GM23248 (cell line): ENCODE measurements at regions not wholly inside any gene's neighbourhood (a gene's known extent, or its start where the extent isn't known, plus 50 kb on each side); places are given as distances from the start of the nearest gene placed in this dataset.
A peak's percentile ranks its signal among the peaks of the same experiment; 100 is the strongest.

ENCODE experiments used
- DNase-seq: peaks from one replicate; pipeline ENCODE4 v3.0.0-alpha.2; 2015
- H2AFZ ChIP-seq: fragments of 200-600 bp; sonication (generic); 2 replicates; pipeline ENCODE4 v1.6.1; 2016; ENCODE audit warnings: antibody characterized with exemption
- H3F3A ChIP-seq: fragments of 200-600 bp; sonication (generic); 2 replicates; pipeline ENCODE4 v1.6.1; 2016; ENCODE audit warnings: mild to moderate bottlenecking, antibody characterized with exemption, mixed run types; ENCODE audit not compliant: insufficient read depth
- H3K27ac ChIP-seq: fragments of 200-600 bp; sonication (generic); 2 replicates; pipeline ENCODE4 v1.5.1; 2016; ENCODE audit warnings: mild to moderate bottlenecking
- H3K27me3 ChIP-seq: fragments of 200-600 bp; sonication (generic); replicated peaks from 2 replicates; pipeline ENCODE4 v1.6.1; 2016; ENCODE audit warnings: mild to moderate bottlenecking; ENCODE audit not compliant: insufficient read depth
- H3K36me3 ChIP-seq: fragments of 200-600 bp; sonication (generic); 2 replicates; pipeline ENCODE4 v1.6.1; 2016; ENCODE audit warnings: low read depth, mild to moderate bottlenecking
- H3K4me1 ChIP-seq: fragments of 200-600 bp; sonication (generic); 2 replicates; pipeline ENCODE4 v1.6.1; 2016; ENCODE audit warnings: mild to moderate bottlenecking; ENCODE audit not compliant: insufficient read depth
- H3K4me2 ChIP-seq: fragments of 200-600 bp; sonication (generic); one replicate; pipeline ENCODE4 v1.6.1; 2016; ENCODE audit warnings: mild to moderate bottlenecking; ENCODE audit not compliant: unreplicated experiment
- H3K4me3 ChIP-seq: fragments of 200-600 bp; sonication (generic); 2 replicates; pipeline ENCODE4 v1.5.1; 2016; ENCODE audit warnings: mild to moderate bottlenecking
- H3K79me2 ChIP-seq: fragments of 200-600 bp; sonication (generic); 2 replicates; pipeline ENCODE4 v1.6.1; 2016; ENCODE audit warnings: mild to moderate bottlenecking; ENCODE audit not compliant: insufficient read depth
- H3K9ac ChIP-seq: fragments of 200-600 bp; sonication (generic); 2 replicates; pipeline ENCODE4 v1.6.1; 2016; ENCODE audit warnings: mild to moderate bottlenecking
- H3K9me2 ChIP-seq: fragments of 200-600 bp; sonication (generic); 2 replicates; pipeline ENCODE4 v1.6.1; 2016; ENCODE audit warnings: mixed run types, mild to moderate bottlenecking, moderate library complexity; ENCODE audit not compliant: insufficient read depth
- H3K9me3 ChIP-seq: fragments of 200-600 bp; sonication (generic); one replicate; pipeline ENCODE4 v1.6.1; 2017; ENCODE audit warnings: low read depth
- H4K20me1 ChIP-seq: fragments of 200-600 bp; sonication (generic); 2 replicates; pipeline ENCODE4 v1.6.0; 2016; ENCODE audit not compliant: insufficient read depth
- EZH2 ChIP-seq: fragments of 200-600 bp; sonication (generic); IDR thresholded peaks from 2 replicates; pipeline ENCODE4 v1.6.1; 2018; ENCODE audit warnings: antibody characterized with exemption, mild to moderate bottlenecking; ENCODE audit not compliant: insufficient read depth, poor library complexity, severe bottlenecking
- EZH2phosphoT487 ChIP-seq: fragments of 200-600 bp; sonication (generic); IDR thresholded peaks from 2 replicates; pipeline ENCODE4 v1.6.1; 2018; ENCODE audit warnings: antibody characterized with exemption, moderate library complexity, mild to moderate bottlenecking, low read depth; ENCODE audit not compliant: insufficient read depth
- WGBS, 2 experiments: methylation state at CpG; one replicate each; pipeline ENCODE4 v1.1.6; 2015 to 2017; ENCODE audit warnings: low lambda C conversion rate in 2 of 2, low coverage in 1 of 2; ENCODE audit errors: missing lambda C conversion rate in 2 of 2; 5-methylcytosine and 5-hydroxymethylcytosine counted together
- in situ Hi-C: fragments of 300-500 bp; cut with MboI; formaldehyde crosslinking; loops from 2 replicates; pipeline ENCODE4 v1.15.0; 2020

DNA sequence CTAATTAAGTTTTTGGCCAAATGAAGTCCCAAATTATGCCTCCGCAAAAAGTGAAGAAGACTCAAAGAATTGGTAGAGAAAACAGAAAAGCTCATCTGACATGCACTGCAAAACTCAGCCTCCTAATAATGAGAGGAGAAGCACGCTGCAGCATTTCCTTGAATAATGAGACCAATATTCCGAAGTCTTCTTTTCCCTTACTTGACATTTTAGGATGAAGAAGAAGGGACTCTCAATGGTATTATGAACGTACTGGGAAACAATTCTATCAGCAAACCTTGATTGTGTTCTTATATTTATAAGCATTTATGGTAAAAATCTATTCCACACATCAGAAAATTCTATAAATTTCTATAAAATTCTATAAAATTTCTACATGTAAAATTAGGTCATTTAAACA, 733.9 kb upstream of the ACVR2A start:
- peaks cover 26% of the 10 kb centered on the region for H3K4me1 ChIP-seq
- no peaks in the 10 kb centered on the region for H3K9me3 ChIP-seq
- DNase-seq = no peak
- H3K36me3 ChIP-seq = no peaks in the 10 kb centered on the region
- no peaks in the 10 kb centered on the region for H4K20me1 ChIP-seq
- TF ChIP-seq EZH2phosphoT487 (no peak), EZH2 (no peak)
- H3K4me3 ChIP-seq = no peak overlapping the region
- H3K9me2 ChIP-seq = no peaks in the 10 kb centered on the region
- H3K9ac ChIP-seq = no peak overlapping the region
- WGBS, 2 experiments = 54 to 58% methylated on average over 4 of the region's 4 CpGs
- in situ Hi-C loops = no loop called here
- H2AFZ ChIP-seq = no peak overlapping the region
- H3K27ac ChIP-seq = no peak overlapping the region
- H3K79me2 ChIP-seq = no peaks in the 10 kb centered on the region
- 0 out of 2 replicates have a peak, but pooled peaks cover 13% of the 10 kb centered on the region for H3F3A ChIP-seq
- no peak overlapping the region for H3K4me2 ChIP-seq
- no peaks in the 10 kb centered on the region for H3K27me3 ChIP-seq

DNA sequence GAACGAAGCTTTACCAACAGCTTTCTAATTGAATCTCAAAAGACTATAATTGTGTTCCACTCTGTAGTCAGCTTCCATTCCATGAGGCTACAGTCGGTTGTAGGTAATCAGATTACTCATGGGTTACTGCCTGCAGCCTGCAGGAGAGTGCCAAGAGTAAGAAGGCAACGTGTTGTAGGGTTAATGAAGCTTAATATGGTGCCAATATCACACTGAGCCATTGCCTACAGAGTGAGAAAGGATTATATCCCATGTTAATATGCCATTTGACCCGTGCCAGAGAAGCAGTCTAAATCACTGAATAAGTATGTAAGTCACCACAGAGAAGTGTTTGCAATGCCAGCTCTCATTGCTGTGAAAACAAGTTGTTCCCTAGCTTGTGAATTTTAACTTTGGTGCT, 734.5 kb upstream of the ACVR2A start:
- no peak overlapping the region for H3K4me2 ChIP-seq
- H2AFZ ChIP-seq = no peak overlapping the region
- H3K9me3 ChIP-seq = no peaks in the 10 kb centered on the region
- DNase-seq = peak; percentile 57
- no peak overlapping the region for H3K27ac ChIP-seq
- H3K79me2 ChIP-seq = no peaks in the 10 kb centered on the region
- TF ChIP-seq EZH2phosphoT487 (no peak), EZH2 (no peak)
- no peak overlapping the region for H3K9ac ChIP-seq
- in situ Hi-C loops = no loop called here
- H3K4me1 ChIP-seq = peaks cover 26% of the 10 kb centered on the region
- H3K36me3 ChIP-seq = no peaks in the 10 kb centered on the region
- H3K4me3 ChIP-seq = no peak overlapping the region
- whole genome bisulfite sequencing, 2 experiments = 11 to 13% methylated on average over 4 of the region's 4 CpGs
- H3K9me2 ChIP-seq = no peaks in the 10 kb centered on the region
- 0 out of 2 replicates have a peak, but pooled peaks cover 13% of the 10 kb centered on the region for H3F3A ChIP-seq
- no peaks in the 10 kb centered on the region for H4K20me1 ChIP-seq
- no peaks in the 10 kb centered on the region for H3K27me3 ChIP-seq

DNA sequence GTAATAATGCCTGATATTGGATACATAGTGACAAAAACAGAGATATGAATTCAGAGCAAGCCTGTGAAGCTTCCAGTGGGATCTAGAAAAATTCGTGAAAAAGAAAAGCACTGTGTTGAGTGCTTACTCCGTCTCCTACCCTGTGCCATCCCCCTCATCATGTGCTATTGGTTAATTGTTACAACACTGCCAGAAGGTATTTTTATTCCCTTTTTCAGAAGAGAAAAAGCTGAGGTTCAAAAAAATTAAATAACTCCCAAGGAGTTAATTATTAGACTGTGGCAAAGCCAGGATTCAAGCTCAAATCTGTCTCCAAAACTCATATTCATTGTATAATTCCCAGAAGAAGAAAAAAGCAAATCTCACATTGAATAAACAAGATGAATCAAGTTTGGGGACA, 735.5 kb upstream of the ACVR2A start:
- H3K36me3 ChIP-seq = no peaks in the 10 kb centered on the region
- H2AFZ ChIP-seq = no peak overlapping the region
- H3K27ac ChIP-seq = no peak overlapping the region
- H3K9me2 ChIP-seq = no peaks in the 10 kb centered on the region
- DNase-seq = no peak
- no peaks in the 10 kb centered on the region for H3K27me3 ChIP-seq
- H3K79me2 ChIP-seq = no peaks in the 10 kb centered on the region
- H3K9ac ChIP-seq = no peak overlapping the region
- H3K4me2 ChIP-seq = peak overlapping the region; percentile 17
- H3K4me3 ChIP-seq = no peak overlapping the region
- no peaks in the 10 kb centered on the region for H3K9me3 ChIP-seq
- TF ChIP-seq EZH2phosphoT487 (no peak), EZH2 (no peak)
- peaks cover 26% of the 10 kb centered on the region for H3K4me1 ChIP-seq
- 6 to 19% methylated on average over 2 of the region's 2 CpGs for WGBS, 2 experiments
- in situ Hi-C loops = no loop called here
- H3F3A ChIP-seq = 0 out of 2 replicates have a peak, but pooled peaks cover 13% of the 10 kb centered on the region
- no peaks in the 10 kb centered on the region for H4K20me1 ChIP-seq

DNA sequence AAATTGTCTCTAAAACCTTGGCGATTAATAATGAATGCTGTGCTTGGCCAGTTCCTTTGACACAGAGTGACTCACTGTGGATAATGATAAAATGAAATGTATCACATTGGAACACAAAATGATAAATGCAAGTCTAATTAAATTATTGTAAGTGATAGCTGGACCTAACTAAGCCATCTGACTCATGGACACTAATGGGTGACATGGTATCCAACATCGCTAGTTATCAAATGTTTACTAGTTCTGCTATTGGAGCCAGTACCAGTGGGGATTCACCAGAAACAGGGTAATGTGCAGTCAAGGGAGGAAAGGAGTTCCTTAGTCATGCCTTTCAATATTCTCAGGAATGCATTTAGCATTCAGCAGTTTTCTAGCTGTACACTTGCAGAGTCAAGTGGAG, 736.3 kb upstream of the ACVR2A start:
- Histone ChIP-seq H3K9ac (no peak overlapping the region), H3K27me3 (no peaks in the 10 kb centered on the region), H3K36me3 (no peaks in the 10 kb centered on the region), H3K79me2 (no peaks in the 10 kb centered on the region), H3K27ac (no peak overlapping the region), H3K4me1 (peaks cover 26% of the 10 kb centered on the region), H3F3A (0 out of 2 replicates have a peak, but pooled peaks cover 13% of the 10 kb centered on the region), H3K4me3 (no peak overlapping the region), H3K9me2 (no peaks in the 10 kb centered on the region), H3K9me3 (no peaks in the 10 kb centered on the region), H4K20me1 (no peaks in the 10 kb centered on the region), H2AFZ (no peak overlapping the region), H3K4me2 (peak overlapping the region; percentile 17)
- WGBS, 2 experiments = 2 to 4% methylated on average over 2 of the region's 2 CpGs
- peak; percentile 63 for DNase-seq
- TF ChIP-seq EZH2 (no peak), EZH2phosphoT487 (no peak)
- in situ Hi-C loops = no loop called here
